Right lobe of liver (tissue), 4 donors: ENCODE measurements at regions not wholly inside any gene's neighbourhood (a gene's known extent, or its start where the extent isn't known, plus 50 kb on each side); places are given as distances from the start of the nearest gene placed in this dataset.
"Not testable (repeated sequence)": the region's sequence is repeated elsewhere in the genome, so short reads cannot be mapped to it uniquely, and the experiment has no call there.

Source experiments
- CTCF ChIP-seq, 4 donors: fragments of 200-600 bp in 3 of 4; fragments of 450-650 bp in 1 of 4; IDR thresholded peaks; one replicate each; pipeline versions ENCODE4 v1.5.1 to v1.8.0; 2016 to 2022; ENCODE audit warnings: antibody characterized with exemption in 4 of 4, mild to moderate bottlenecking in 2 of 4
- POLR2A ChIP-seq: fragments of 450-650 bp; IDR thresholded peaks from one replicate; pipeline ENCODE4 v1.6.1; 2017; ENCODE audit warnings: antibody characterized with exemption, mild to moderate bottlenecking
- donor health status: DM: no; HTN: no; CAD: no.
- donor health status: DM: no; HTN: no; CAD: no.
- donor health status: DM: no; HTN: yes; CAD: no.

- TF ChIP-seq CTCF (IDR thresholded peaks at IDR 0.05); POLR2A: not testable (repeated sequence)
Observed at GRCh38 chr21:28032652-28033051, 960.0 kb downstream of the LTN1 start.
